Right lobe of liver (tissue), 4 donors: ENCODE measurements at regions not wholly inside any gene's neighbourhood (a gene's known extent, or its start where the extent isn't known, plus 50 kb on each side); places are given as distances from the start of the nearest gene placed in this dataset.

ENCODE experiments used
- POLR2A ChIP-seq: fragments of 450-650 bp; IDR thresholded peaks from one replicate; pipeline ENCODE4 v1.6.1; 2017; ENCODE audit warnings: antibody characterized with exemption, mild to moderate bottlenecking
- TF ChIP-seq, protein P1 (sequence below), 4 donors: fragments of 200-600 bp in 3 of 4; fragments of 450-650 bp in 1 of 4; IDR thresholded peaks; one replicate each; pipeline versions ENCODE4 v1.5.1 to v1.8.0; 2016 to 2022; ENCODE audit warnings: antibody characterized with exemption in 4 of 4, mild to moderate bottlenecking in 2 of 4
- donor health status: DM: no; HTN: no; CAD: no.
- donor health status: DM: no; HTN: no; CAD: no.
- donor health status: DM: no; HTN: yes; CAD: no.

DNA sequence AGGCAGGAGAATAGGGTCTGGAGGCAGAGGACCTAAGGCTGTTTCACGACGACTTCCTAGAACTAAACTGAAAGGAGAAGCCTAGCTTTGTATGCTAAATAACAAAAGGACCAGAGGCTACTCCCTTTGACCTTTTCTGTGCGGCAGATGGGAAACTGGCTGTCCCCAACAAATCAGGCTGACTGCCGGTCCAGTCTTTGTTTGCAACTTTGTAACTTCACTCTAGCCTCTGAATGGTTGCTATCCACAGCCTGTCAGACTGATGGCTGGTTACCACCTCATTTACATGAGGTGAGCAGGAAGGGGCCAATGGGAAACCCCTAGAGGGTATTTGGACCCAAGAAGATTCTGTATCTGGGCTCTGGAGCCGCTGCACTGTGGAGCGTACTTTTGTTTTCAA, 132.6 kb upstream of the SHH start:
- TF ChIP-seq POLR2A, result no peak
- TF ChIP-seq, protein P1, sequence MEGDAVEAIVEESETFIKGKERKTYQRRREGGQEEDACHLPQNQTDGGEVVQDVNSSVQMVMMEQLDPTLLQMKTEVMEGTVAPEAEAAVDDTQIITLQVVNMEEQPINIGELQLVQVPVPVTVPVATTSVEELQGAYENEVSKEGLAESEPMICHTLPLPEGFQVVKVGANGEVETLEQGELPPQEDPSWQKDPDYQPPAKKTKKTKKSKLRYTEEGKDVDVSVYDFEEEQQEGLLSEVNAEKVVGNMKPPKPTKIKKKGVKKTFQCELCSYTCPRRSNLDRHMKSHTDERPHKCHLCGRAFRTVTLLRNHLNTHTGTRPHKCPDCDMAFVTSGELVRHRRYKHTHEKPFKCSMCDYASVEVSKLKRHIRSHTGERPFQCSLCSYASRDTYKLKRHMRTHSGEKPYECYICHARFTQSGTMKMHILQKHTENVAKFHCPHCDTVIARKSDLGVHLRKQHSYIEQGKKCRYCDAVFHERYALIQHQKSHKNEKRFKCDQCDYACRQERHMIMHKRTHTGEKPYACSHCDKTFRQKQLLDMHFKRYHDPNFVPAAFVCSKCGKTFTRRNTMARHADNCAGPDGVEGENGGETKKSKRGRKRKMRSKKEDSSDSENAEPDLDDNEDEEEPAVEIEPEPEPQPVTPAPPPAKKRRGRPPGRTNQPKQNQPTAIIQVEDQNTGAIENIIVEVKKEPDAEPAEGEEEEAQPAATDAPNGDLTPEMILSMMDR (IDR thresholded peaks at IDR 0.05), result no peak
